GM21447 (cell line): ENCODE measurements at regions not wholly inside any gene's neighbourhood (a gene's known extent, or its start where the extent isn't known, plus 50 kb on each side); places are given as distances from the start of the nearest gene placed in this dataset.
"Not testable (repeated sequence)": the region's sequence is repeated elsewhere in the genome, so short reads cannot be mapped to it uniquely, and the experiment has no call there.

Experiments
- ATAC-seq: cut with Tn5 transposase; IDR thresholded peaks from one replicate; pipeline ENCODE4 v1.9.1; 2021; ENCODE audit not compliant: unreplicated experiment

DNA sequence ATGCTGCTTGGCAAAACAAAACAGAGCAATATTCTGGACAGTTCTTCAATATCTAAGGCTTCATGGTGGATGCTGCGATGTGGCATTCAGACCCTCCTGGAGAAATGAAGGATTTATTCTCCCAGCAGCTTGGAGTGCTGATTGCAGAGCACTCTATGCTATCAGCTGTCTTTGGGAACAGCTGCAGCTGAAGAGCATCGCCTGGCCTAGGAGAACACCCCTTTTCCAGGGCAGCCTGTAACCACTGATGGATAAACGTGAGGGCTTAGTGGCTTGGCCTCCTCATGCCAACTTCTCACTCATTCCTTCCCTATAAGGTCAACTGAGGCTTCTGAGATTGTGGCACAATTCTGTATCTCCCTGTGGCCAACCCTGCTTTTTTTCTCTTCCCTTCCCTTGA lies 638.1 kb upstream of the CNTNAP2 start:
- no peak for ATAC-seq

GRCh38 chr7:145474009-145474686 lies 638.3 kb upstream of the TPK1 start:
- no peak for ATAC-seq

DNA sequence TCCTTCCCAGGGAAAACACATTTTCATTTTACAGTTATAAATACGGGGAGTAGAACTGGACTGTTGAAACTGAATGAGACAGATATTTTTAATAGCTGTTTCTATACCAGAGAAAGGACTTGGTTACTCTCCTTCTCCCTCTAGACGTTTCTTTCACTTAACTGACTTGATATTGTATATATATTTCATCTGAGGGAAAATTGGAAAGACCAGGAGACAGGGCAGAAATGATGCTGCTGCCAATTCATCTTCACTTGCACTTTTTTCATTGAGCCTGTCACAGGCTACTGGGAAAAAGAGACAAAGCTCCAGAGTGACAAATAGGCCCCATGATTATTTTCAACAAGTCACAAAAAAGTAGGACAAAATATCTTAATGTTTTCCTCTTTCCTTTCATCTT lies 636.0 kb upstream of the TPK1 start:
- no peak for ATAC-seq

- no peak for ATAC-seq
These were observed 628.4 kb upstream of the TPK1 start for GRCh38 chr7:145464287-145464686.

DNA sequence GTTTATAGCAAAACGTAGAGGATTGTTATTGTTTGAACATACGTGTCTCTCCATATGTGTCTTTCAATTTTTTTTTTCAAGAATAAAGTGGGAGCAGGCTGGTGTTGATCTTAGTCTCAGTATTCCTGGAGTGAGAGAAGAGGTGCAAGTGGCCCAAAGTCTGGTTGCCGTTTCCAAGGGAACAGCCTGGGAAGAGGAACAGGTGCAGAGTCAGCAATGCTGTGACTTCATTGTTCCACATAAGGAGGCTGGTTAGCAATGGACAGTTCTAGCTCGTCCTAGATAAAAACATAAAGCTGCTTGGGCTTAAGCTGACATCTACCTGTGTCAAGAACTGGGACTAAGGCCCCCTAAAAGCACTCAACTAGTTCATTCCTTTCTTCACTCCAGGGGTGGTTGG lies 626.6 kb upstream of the TPK1 start:
- no peak for ATAC-seq

GRCh38 chr7:145434811-145435210 lies 599.0 kb upstream of the TPK1 start:
- no peak for ATAC-seq

DNA sequence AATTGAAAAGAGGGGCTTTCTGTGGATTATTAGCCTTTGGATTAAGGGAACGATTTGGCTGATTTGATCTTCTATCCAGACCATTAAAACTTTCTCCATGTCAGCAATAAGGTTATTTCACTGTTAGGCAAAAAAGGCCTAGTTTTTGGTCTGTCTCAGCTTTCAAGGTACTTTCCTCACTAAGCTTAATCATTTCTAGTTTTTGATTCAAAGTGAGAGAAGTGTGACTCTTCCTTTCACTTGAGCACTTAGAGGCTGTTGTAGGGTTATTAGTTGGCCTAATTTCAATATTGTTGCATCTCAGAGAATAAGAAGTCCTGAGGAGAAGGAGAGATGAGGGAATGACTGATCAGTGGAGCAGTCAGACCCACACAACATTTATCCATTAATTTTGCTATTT lies 596.0 kb upstream of the TPK1 start:
- no peak for ATAC-seq

DNA sequence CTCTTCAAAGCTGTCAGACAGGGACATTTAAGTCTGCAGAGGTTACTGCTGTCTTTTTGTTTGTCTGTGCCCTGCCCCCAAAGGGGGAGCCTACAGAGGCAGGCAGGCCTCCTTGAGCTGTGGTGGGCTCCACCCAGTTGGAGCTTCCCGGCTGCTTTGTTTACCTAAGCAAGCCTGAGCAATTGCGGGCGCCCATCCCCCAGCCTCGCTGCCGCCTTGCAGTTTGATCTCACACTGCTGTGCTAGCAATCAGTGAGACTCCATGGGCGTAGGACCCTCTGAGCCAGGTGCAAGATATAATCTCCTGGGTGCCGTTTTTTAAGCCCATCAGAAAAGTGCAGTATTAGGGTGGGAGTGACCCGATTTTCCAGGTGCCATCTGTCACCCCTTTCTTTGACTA lies 582.6 kb upstream of the TPK1 start:
- ATAC-seq, result not testable (repeated sequence)

- no peak for ATAC-seq
These were observed 575.2 kb upstream of the TPK1 start for GRCh38 chr7:145411066-145411465.

- no peak for ATAC-seq
These were observed 562.9 kb upstream of the TPK1 start for GRCh38 chr7:145398758-145399157.

DNA sequence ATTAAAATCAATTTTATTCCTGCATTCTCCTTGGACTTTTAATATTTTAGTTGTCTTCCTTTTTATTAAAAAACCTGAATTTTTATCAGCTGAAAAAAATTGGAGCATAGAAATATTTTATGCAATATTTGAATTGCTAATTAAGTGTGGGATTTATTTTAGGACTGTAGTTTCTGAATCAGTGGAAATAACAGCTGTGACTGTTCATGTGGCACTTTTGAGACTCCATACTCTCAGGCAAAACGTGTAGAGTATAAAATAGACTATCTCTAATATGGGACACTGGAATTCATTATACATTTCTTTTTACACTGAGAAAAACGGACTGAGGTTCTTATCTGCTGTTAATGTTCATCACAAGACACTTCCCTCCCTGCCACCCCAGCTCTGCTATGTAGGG lies 558.3 kb upstream of the TPK1 start:
- ATAC-seq, result no peak

DNA sequence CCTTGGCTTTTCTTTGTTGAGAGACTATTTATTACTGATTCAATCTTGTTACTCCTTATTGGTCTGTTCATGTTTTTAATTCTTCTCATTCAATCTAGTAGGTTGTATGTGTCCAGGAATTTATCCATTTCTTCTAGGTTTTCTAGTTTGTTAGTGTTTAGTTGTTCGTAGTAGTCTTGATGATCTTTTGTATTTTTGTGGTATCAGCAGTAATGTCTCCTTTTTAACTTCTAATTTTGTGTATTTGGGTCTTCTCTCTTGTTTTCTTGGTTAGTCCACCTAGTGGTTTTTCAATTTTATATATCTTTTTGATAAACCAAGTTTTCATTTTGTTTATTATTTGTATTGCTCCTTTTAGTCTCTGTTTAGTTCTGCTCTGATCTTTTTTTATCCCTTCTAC lies 546.9 kb upstream of the TPK1 start:
- no peak for ATAC-seq

- no peak for ATAC-seq
These were observed 542.3 kb upstream of the TPK1 start for GRCh38 chr7:145378197-145378596.

DNA sequence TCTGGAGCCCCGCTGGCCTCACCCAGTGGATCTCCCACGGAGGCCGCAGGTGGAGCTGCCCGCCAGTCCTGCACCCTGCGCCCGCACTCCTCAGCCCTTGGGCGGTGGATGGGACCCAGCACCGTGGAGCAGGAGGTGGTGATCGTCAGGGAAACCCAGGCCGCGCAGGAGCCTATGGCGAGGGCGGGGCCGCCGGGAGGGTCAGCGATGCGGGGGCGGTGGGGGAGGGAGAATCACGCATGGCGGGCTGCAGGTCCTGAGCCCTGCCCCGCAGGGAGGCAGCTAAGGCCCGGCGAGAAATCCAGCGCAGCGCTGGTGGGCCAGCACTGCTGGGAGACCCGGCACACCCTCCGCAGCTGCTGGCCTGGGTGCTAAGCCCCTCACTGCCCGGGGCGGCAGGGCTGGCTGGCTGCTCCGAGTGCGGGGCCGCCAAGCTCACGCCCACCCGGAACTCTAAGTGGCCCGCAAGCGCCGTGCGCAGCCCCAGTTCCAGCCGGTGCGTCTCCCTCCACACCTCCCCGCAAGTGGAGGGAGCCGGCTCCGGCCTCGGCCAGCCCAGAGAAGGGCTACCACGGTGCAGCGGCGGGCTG lies 524.8 kb upstream of the TPK1 start:
- no peak for ATAC-seq

GRCh38 chr7:145350334-145350733 lies 514.5 kb upstream of the TPK1 start:
- no peak for ATAC-seq

GRCh38 chr7:145349452-145349851 lies 513.6 kb upstream of the TPK1 start:
- ATAC-seq, result not testable (repeated sequence)

- no peak for ATAC-seq
These were observed 511.4 kb upstream of the TPK1 start for GRCh38 chr7:145347271-145347670.

DNA sequence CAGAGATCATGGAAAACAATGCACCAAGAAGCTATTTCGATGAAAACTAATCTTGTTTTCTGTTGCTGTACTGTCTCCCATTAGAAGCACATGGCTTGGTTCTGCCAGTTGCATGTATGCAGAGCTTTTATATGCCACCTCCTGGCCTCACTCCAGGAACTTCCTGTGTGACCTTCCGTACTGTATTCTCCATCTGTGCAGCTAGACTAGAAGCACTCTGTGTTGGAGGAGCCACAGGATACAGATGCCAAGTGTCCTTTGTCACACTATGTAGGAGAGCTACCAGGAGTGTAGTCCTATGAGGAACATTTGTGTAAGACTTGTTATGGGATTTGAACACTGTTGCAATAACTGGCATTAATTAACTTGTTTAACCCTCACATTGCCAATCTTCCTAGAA lies 503.5 kb upstream of the TPK1 start:
- ATAC-seq, result no peak

- ATAC-seq, result no peak
These were observed 495.7 kb upstream of the TPK1 start for GRCh38 chr7:145331522-145331921.

- no peak for ATAC-seq
These were observed 495.2 kb upstream of the TPK1 start for GRCh38 chr7:145331076-145331475.

- no peak for ATAC-seq
These were observed 491.8 kb upstream of the TPK1 start for GRCh38 chr7:145327646-145328045.

GRCh38 chr7:145324081-145324480 lies 488.2 kb upstream of the TPK1 start:
- no peak for ATAC-seq

GRCh38 chr7:145313551-145313950 lies 477.7 kb upstream of the TPK1 start:
- ATAC-seq, result no peak
